IPS-15b (cell line): ENCODE measurements at regions not wholly inside any gene's neighbourhood (a gene's known extent, or its start where the extent isn't known, plus 50 kb on each side); places are given as distances from the start of the nearest gene placed in this dataset.

Experiments
- H3K27me3 ChIP-seq: one replicate; pipeline ENCODE4 v1.6.1; 2013; ENCODE audit warnings: low read length; ENCODE audit not compliant: control insufficient read depth, insufficient read depth
- H3K36me3 ChIP-seq: one replicate; pipeline ENCODE4 v1.6.1; 2013; ENCODE audit warnings: low read length; ENCODE audit not compliant: control insufficient read depth, insufficient read depth
- H3K4me1 ChIP-seq: one replicate; pipeline ENCODE4 v1.6.1; 2013; ENCODE audit warnings: mild to moderate bottlenecking, low read length; ENCODE audit not compliant: control insufficient read depth, insufficient read depth
- H3K4me3 ChIP-seq: one replicate; pipeline ENCODE4 v1.5.1; 2013; ENCODE audit warnings: low read depth, low read length
- H3K9ac ChIP-seq: one replicate; pipeline ENCODE4 v1.6.1; 2013; ENCODE audit warnings: low read depth, mild to moderate bottlenecking, low read length
- H3K9me3 ChIP-seq: one replicate; pipeline ENCODE4 v1.6.1; 2013; ENCODE audit warnings: mild to moderate bottlenecking, low read length; ENCODE audit not compliant: control insufficient read depth, insufficient read depth

- H3K9ac ChIP-seq, result no peak overlapping the region
- peaks cover 12% of the 10 kb centered on the region for H3K36me3 ChIP-seq
- no peaks in the 10 kb centered on the region for H3K27me3 ChIP-seq
- H3K9me3 ChIP-seq, result peaks cover 27% of the 10 kb centered on the region
- H3K4me1 ChIP-seq, result peaks cover 35% of the 10 kb centered on the region
- no peak overlapping the region for H3K4me3 ChIP-seq
Observed at GRCh38 chr18:54532962-54533361, 58.1 kb upstream of the DYNAP start.
